Panc1 (cell line): ENCODE measurements at regions not wholly inside any gene's neighbourhood (a gene's known extent, or its start where the extent isn't known, plus 50 kb on each side); places are given as distances from the start of the nearest gene placed in this dataset.
"Not testable (repeated sequence)": the region's sequence is repeated elsewhere in the genome, so short reads cannot be mapped to it uniquely, and the experiment has no call there.

Experiments used
- ATAC-seq: fragments of 200-7000 bp; cut with Tn5 transposase; 2 replicates; pipeline ENCODE4 v1.9.1; 2020; ENCODE audit warnings: mild to moderate bottlenecking, moderate library complexity
- BruUV-seq: library from RNA; stranded (reverse); fragments of 400-500 nt; replicated peaks from 2 replicates; lab custom pipeline; 2021; lab: Mats Ljungman, UMichigan
- CTCF ChIA-PET: fragments of 300-600 bp; sonication (Branson Sonifier 250); formaldehyde crosslinking; loops from one replicate; lab custom pipeline; 2022; ENCODE audit warnings: antibody characterized with exemption; lab: Charles Lee
- POLR2A ChIA-PET: fragments of 300-600 bp; sonication (Branson Sonifier 250); formaldehyde crosslinking; loops from one replicate; lab custom pipeline; 2022; ENCODE audit warnings: antibody characterized with exemption; lab: Charles Lee
- DNase-seq: peaks from one replicate; pipeline ENCODE4 v3.0.0-alpha.2; 2010; ENCODE audit warnings: low read depth, low spot score
- H3K27ac ChIP-seq: 2 replicates; pipeline ENCODE4 v1.5.1; 2011; ENCODE audit warnings: mild to moderate bottlenecking, low read length, inconsistent platforms
- H3K27me3 ChIP-seq: fragments of 200-500 bp; sonication (Bioruptor generic); 2 replicates; pipeline ENCODE4 v1.6.0; 2014; ENCODE audit warnings: low read length, inconsistent platforms; ENCODE audit not compliant: control insufficient read depth, insufficient read depth
- H3K36me3 ChIP-seq: fragments of 200-500 bp; sonication (Bioruptor generic); 2 replicates; pipeline ENCODE4 v1.5.1; 2014; ENCODE audit warnings: inconsistent platforms, mild to moderate bottlenecking, low read length, moderate library complexity; ENCODE audit not compliant: control insufficient read depth, insufficient read depth
- H3K4me1 ChIP-seq: 2 replicates; pipeline ENCODE4 v1.5.1; 2011; ENCODE audit warnings: inconsistent platforms, mild to moderate bottlenecking, low read length, moderate library complexity; ENCODE audit not compliant: control insufficient read depth, insufficient read depth
- H3K4me3 ChIP-seq, 2 experiments: 2 replicates each; pipeline ENCODE4 v1.5.1; 2011 to 2012; ENCODE audit warnings: low read depth in 2 of 2, low read length in 2 of 2, mild to moderate bottlenecking in 2 of 2, inconsistent platforms in 1 of 2, moderate library complexity in 1 of 2
- H3K9me3 ChIP-seq: fragments of 200-500 bp; sonication (Bioruptor generic); 2 replicates; pipeline ENCODE4 v1.5.1; 2014; ENCODE audit warnings: low read depth, mild to moderate bottlenecking, inconsistent platforms, low read length, moderate library complexity; ENCODE audit not compliant: control insufficient read depth, insufficient read depth
- POLR2AphosphoS5 ChIP-seq: IDR thresholded peaks from 2 replicates; pipeline ENCODE4 v1.6.1; 2012; ENCODE audit warnings: mild to moderate bottlenecking, low read depth, low read length, moderate library complexity
- SIN3A ChIP-seq: IDR thresholded peaks from 2 replicates; pipeline ENCODE4 v1.6.1; 2012; ENCODE audit warnings: low read depth, mild to moderate bottlenecking, low read length, moderate library complexity, borderline replicate concordance; ENCODE audit not compliant: insufficient read depth
- TCF7L2 ChIP-seq: IDR thresholded peaks from 2 replicates; pipeline ENCODE4 v1.6.1; 2011; ENCODE audit warnings: mild to moderate bottlenecking, low read depth, low read length, inconsistent platforms
- in situ Hi-C: cut with HindIII; loops from 2 replicates; pipeline ENCODE4 v1.10.0; 2016; ENCODE audit warnings: low sequenced_read_pairs, low pct_unique_long_range_greater_than_20kb
- intact Hi-C: fragments of 100-400 bp; cut with micrococcal nuclease; formaldehyde crosslinking; loops from one replicate; pipeline ENCODE4 v1.10.0; 2022; ENCODE audit not compliant: unreplicated experiment
- TF ChIP-seq, protein P1 (sequence below), 2 experiments: IDR thresholded peaks; 2 replicates each; pipeline ENCODE4 v1.6.1; 2011 to 2012; ENCODE audit warnings: low read depth in 2 of 2, control low read depth in 1 of 2, low read length in 1 of 2, mild to moderate bottlenecking in 1 of 2, moderate library complexity in 1 of 2; ENCODE audit not compliant: insufficient read depth in 1 of 2
- TF ChIP-seq, protein P2 (sequence below): fragments of 450-650 bp; IDR thresholded peaks from 2 replicates; pipeline ENCODE4 v1.5.1; 2017; ENCODE audit warnings: mild to moderate bottlenecking

DNA sequence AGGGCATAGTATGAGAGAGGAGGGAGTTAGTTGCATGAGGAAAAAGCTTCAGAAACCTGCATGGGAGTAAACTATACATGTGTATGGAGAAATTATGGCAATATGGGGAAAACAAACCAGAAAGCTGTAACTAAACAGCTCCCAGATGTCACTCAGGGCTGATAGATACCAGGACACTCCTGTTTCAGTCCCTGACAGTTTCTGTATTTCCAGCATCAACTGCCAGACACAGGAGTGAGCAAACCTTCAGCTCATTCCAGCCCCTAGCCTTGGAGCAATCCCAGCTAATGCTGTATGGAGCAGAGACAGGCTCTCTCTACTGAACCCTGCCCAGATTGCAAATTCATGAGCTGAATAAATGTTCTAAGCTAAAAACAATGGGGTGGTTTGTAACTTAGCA is 382.9 kb upstream of the MAGEB18 start:
- ATAC-seq (no peak), DNase-seq (no peak)
- in situ Hi-C loops (no loop called here), intact Hi-C loops (no loop called here)
- BruUV-seq, result no TSS peak
- no peak overlapping the region for H3K27ac ChIP-seq
- H3K9me3 ChIP-seq, result no peaks in the 10 kb centered on the region
- H3K4me1 ChIP-seq, result no peaks in the 10 kb centered on the region
- POLR2A ChIA-PET, result interaction anchor here (0.6 kb wide), 1 partner anchor 115 kb away, joined by 7 read pairs; no protein-coding TSS in a partner anchor
- H3K4me3 ChIP-seq, result no peak overlapping the region
- CTCF ChIA-PET, result no interaction called here
- TF ChIP-seq SIN3A, result no peak
- TF ChIP-seq, protein P1, sequence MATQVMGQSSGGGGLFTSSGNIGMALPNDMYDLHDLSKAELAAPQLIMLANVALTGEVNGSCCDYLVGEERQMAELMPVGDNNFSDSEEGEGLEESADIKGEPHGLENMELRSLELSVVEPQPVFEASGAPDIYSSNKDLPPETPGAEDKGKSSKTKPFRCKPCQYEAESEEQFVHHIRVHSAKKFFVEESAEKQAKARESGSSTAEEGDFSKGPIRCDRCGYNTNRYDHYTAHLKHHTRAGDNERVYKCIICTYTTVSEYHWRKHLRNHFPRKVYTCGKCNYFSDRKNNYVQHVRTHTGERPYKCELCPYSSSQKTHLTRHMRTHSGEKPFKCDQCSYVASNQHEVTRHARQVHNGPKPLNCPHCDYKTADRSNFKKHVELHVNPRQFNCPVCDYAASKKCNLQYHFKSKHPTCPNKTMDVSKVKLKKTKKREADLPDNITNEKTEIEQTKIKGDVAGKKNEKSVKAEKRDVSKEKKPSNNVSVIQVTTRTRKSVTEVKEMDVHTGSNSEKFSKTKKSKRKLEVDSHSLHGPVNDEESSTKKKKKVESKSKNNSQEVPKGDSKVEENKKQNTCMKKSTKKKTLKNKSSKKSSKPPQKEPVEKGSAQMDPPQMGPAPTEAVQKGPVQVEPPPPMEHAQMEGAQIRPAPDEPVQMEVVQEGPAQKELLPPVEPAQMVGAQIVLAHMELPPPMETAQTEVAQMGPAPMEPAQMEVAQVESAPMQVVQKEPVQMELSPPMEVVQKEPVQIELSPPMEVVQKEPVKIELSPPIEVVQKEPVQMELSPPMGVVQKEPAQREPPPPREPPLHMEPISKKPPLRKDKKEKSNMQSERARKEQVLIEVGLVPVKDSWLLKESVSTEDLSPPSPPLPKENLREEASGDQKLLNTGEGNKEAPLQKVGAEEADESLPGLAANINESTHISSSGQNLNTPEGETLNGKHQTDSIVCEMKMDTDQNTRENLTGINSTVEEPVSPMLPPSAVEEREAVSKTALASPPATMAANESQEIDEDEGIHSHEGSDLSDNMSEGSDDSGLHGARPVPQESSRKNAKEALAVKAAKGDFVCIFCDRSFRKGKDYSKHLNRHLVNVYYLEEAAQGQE (IDR thresholded peaks at IDR 0.05; ENCODE audit: insufficient read depth in 1 of 2, low read depth in 2 of 2, low read length in 1 of 2), result no peak
- TF ChIP-seq POLR2AphosphoS5, result no peak
- TF ChIP-seq, protein P2, sequence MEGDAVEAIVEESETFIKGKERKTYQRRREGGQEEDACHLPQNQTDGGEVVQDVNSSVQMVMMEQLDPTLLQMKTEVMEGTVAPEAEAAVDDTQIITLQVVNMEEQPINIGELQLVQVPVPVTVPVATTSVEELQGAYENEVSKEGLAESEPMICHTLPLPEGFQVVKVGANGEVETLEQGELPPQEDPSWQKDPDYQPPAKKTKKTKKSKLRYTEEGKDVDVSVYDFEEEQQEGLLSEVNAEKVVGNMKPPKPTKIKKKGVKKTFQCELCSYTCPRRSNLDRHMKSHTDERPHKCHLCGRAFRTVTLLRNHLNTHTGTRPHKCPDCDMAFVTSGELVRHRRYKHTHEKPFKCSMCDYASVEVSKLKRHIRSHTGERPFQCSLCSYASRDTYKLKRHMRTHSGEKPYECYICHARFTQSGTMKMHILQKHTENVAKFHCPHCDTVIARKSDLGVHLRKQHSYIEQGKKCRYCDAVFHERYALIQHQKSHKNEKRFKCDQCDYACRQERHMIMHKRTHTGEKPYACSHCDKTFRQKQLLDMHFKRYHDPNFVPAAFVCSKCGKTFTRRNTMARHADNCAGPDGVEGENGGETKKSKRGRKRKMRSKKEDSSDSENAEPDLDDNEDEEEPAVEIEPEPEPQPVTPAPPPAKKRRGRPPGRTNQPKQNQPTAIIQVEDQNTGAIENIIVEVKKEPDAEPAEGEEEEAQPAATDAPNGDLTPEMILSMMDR, result no peak
- no peak for TF ChIP-seq TCF7L2
- no peaks in the 10 kb centered on the region for H3K36me3 ChIP-seq
- no peaks in the 10 kb centered on the region for H3K27me3 ChIP-seq

DNA sequence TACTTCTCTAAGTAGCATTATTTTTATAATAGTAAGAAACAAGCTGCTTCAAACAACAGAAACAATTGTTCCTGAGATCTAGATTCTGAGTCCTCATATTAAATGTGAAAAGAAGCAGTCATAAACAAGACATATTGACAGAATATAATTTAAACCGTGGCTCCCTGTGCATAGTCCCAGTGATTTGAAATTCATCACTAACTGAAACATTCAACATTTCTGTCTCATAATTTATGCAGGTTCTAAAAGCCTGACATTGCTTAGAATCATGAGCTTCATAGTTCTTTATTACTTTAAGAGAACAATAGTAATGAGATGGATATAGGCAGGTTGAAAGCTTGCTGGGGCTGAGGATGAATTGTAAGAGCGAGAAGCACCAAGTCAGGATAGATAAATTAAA is 375.5 kb upstream of the MAGEB18 start:
- Histone ChIP-seq H3K4me3 (no peak overlapping the region), H3K27ac (no peak overlapping the region), H3K27me3 (no peaks in the 10 kb centered on the region), H3K4me1 (no peaks in the 10 kb centered on the region), H3K9me3 (no peaks in the 10 kb centered on the region), H3K36me3 (no peaks in the 10 kb centered on the region)
- DNase-seq (no peak), ATAC-seq (no peak)
- in situ Hi-C loops (no loop called here), intact Hi-C loops (no loop called here)
- POLR2A ChIA-PET, result no interaction called here
- CTCF ChIA-PET, result no interaction called here
- TF ChIP-seq, protein P1 (IDR thresholded peaks at IDR 0.05; ENCODE audit: insufficient read depth in 1 of 2, low read depth in 2 of 2, low read length in 1 of 2), result no peak
- TF ChIP-seq TCF7L2, result no peak
- TF ChIP-seq POLR2AphosphoS5, result no peak
- TF ChIP-seq SIN3A, result no peak
- TF ChIP-seq, protein P2, result no peak
- BruUV-seq, result no TSS peak

DNA sequence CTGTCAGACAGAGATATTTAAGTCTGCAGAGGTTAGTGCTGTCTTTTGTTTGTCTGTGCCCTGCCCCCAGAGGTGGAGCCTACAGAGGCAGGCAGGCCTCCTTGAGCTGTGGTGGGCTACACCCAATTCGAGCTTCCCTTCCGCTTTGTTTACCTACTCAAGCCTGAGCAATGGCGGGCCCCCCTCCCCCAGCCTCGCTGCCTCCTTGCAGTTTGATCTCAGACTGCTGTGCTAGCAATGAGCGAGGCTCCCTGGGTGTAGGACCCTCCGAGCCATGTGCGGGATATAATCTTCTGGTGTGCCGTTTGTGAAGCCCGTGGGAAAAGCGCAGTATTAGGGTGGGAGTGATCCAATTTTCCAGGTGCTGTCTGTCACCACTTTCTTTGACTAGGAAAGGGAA is 366.3 kb upstream of the MAGEB18 start:
- ATAC-seq, H3K27ac ChIP-seq, in situ Hi-C loops, BruUV-seq, H3K4me3 ChIP-seq, intact Hi-C loops, H3K9me3 ChIP-seq, DNase-seq, H3K27me3 ChIP-seq, CTCF ChIA-PET, H3K36me3 ChIP-seq, POLR2A ChIA-PET, H3K4me1 ChIP-seq: not testable (repeated sequence)

DNA sequence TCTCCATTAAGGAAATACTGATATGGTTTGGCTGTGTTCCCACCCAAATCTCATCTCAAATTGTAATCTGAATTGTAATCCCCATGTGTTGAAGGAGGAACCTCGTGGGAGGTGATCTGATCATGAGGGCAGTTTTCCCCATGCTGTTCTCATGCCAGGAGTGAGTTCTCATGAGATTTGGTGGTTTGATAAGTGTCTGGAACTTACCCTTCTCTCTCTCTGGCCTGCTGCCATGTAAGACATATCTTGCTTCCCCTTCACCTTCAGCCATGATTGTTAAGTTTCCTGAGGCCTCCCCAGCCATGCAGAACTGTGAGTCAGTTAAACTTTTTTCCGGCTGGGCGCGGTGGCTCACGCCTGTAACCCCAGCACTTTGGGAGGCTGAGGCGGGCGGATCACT is 340.3 kb upstream of the MAGEB18 start:
- H3K9me3 ChIP-seq, H3K27ac ChIP-seq, intact Hi-C loops, ATAC-seq, CTCF ChIA-PET, H3K36me3 ChIP-seq, in situ Hi-C loops, H3K27me3 ChIP-seq, H3K4me1 ChIP-seq, DNase-seq, H3K4me3 ChIP-seq, BruUV-seq, POLR2A ChIA-PET: not testable (repeated sequence)
